NCI-H1417 treated with DMSO at 0.1 percent for 48 hours (cell line): ENCODE measurements at regions not wholly inside any gene's neighbourhood (a gene's known extent, or its start where the extent isn't known, plus 50 kb on each side); places are given as distances from the start of the nearest gene placed in this dataset.
"Not testable (repeated sequence)": the region's sequence is repeated elsewhere in the genome, so short reads cannot be mapped to it uniquely, and the experiment has no call there.

ENCODE experiments used
- DNase-seq: peaks from one replicate; lab custom pipeline; 2025; lab: John Stamatoyannopoulos, UW

GRCh38 chr16:76716251-76716650 lies 439.1 kb downstream of the CNTNAP4 start:
- not testable (repeated sequence) for DNase-seq

DNA sequence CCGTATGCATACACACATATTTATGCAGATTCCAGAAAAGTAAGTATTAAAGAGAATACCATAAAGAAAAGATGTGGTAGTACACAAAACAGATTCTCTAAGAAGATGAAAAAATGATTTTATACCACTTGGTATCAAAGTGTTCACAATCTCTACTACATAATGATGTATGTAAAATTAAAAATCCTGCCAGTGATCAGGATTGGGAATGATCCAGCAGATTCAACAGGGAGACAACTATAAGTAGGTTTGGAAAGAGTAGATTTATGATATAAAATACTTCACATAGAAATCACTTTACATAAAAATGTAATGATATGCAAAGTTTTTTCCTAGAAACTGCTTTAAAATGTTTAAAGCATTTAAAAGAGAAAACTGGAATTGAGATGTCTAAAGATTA lies 447.0 kb downstream of the CNTNAP4 start:
- DNase-seq = no peak

DNA sequence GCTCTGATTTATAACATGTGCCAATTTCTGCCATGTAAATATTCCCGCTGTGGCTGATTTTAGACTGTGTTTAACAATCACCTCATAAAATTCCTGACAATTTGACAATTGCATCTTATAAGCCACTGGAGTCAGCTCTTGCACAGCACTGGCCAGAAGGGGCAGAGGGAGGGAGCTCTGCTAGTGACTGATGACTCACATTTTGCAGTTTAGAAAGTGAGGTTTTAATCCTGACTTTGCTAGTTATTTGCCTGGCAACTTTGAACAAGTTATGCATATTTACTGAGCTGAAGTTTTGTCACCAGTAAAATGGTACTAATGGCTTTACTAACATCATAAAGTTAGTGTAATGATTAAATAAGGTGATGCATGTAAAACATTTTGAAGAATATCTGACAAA lies 452.3 kb downstream of the CNTNAP4 start:
- DNase-seq = peak; percentile 62

GRCh38 chr16:76732894-76733293 lies 455.7 kb downstream of the CNTNAP4 start:
- no peak for DNase-seq

GRCh38 chr16:76741623-76742022 lies 449.4 kb upstream of the MON1B start:
- DNase-seq = no peak

GRCh38 chr16:76748461-76749348 lies 442.3 kb upstream of the MON1B start:
- DNase-seq = peak; percentile 90

- no peak for DNase-seq
These were observed 441.1 kb upstream of the MON1B start for GRCh38 chr16:76749780-76750375.

- no peak for DNase-seq
These were observed 435.5 kb upstream of the MON1B start for GRCh38 chr16:76755496-76755895.

GRCh38 chr16:76756423-76756822 lies 434.6 kb upstream of the MON1B start:
- DNase-seq = no peak

DNA sequence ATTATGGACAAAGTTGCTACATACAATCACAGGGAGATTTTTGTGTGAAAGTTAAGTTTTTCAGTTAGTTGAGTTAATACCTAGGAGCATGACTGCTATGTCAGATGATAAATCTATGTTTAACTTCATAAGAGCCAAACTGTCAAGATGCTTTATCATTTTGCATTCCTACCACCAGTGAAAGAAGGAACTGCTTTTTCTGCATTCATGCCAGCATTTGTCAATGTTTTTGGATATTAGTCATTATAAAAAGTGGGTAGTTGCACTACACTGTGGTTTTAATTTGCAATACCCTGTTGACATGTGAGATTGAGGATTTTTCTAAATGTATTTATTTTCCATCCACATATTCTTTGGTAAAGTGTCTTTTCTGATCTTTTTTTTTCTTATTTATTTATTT lies 434.0 kb upstream of the MON1B start:
- DNase-seq = no peak

DNA sequence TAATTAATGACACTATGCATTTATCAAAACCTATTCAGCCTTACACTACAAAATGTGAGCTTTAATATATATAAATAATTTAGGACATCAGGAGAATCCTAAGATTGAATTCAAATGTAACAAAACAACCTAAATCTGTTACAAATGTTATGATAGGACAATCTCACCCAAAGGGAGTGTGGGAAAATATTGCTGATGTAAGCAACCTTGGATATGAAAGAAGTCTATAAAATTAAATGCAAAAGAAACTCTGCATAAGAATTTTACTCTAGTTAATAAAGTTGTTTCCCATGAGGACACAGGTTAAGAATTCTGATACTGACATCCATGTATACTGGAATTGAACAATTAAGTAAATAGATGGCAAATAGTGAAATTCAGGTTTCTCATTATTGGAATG lies 424.5 kb upstream of the MON1B start:
- no peak for DNase-seq

DNA sequence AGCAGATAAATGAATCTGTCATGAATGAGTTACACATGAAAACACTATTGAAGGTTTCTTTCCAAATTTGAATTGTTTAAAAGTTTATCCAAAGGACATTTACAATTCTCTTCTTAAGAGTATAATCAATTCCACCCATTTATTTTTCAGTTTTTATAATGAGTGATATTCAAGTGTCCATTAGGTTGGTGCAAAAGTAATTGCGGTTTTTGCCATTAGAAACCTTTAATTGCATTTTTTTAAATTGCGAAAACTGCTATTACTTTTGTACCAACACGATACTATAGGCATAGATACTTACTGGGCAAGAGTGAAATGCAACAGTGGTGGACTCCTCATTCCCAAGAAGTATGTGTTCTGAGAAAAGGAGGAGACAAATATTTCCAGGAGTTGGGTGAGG lies 422.7 kb upstream of the MON1B start:
- no peak for DNase-seq

- DNase-seq = no peak
These were observed 422.0 kb upstream of the MON1B start for GRCh38 chr16:76768948-76769347.

- no peak for DNase-seq
These were observed 419.8 kb upstream of the MON1B start for GRCh38 chr16:76771216-76771615.

DNA sequence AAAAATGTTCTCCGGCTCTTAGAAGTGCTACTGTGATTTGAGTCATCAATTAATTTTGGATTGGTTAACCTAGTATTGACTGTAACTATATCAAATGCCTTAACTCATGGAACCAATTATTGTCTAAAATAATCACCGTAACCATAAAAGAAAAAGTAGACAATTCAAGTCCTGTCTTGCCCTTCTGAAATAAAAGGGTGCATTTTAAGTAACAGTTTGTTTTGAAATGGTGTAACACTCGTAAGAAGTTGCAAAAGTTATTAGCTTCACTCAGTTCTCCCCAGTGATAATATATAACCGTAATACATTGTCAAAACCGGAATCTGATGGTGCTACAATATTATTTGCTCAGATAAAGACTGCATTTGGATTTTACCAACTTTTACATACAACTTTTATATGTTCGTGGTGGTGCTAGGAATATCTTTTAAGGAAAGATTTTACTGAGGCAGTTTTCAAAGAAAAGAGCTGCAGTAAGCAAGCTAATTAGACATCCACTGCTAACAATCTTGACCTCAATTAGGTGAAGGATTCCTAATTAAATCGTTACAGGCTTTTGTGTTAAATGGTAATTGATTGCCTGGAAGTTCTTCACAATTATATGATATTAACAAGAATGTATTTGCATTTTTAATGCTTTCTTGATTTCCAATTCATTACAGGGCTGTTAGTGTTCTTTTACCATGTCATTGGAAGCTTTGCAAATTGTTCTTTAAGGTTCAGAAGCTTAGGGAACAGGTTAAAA lies 413.1 kb upstream of the MON1B start:
- no peak for DNase-seq

DNA sequence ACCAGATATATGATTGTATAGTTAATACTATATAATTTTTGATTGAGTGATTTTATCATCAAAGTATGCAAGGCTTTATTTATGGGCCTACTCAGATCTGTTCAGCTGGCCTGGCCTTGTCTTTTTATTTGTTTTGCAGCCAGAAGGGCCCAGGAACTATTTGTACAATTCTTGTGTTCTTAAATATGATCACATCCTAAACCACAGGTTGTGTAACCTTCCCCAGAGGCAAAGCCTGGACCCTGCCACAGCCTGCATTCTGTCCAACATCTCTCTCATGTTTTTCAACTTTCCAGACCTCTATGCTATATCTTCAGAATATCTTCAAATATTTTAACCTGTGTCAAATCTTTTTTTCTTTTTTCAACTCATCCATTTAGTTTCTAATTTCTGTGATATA lies 410.4 kb upstream of the MON1B start:
- no peak for DNase-seq

DNA sequence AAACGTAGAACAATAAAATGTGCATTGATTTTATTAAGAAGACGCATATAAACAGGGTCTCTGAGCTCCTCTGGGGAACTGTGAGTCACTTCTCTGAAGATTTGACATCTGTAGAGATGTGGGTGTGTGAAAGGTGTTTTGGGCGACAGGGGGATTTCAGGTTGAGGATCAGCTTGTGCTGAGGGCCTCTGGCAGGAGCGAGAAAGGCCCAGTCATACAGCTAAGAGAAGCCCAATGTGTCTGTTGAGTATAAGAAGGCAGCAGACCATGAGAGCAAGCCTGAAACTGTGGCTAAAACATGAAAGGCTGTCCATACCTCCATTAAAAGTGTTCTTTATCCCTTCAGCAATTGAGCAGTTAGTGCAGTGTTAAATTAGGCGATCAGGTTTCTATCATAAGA lies 406.5 kb upstream of the MON1B start:
- DNase-seq = no peak

GRCh38 chr16:76787394-76787793 lies 403.6 kb upstream of the MON1B start:
- no peak for DNase-seq

DNA sequence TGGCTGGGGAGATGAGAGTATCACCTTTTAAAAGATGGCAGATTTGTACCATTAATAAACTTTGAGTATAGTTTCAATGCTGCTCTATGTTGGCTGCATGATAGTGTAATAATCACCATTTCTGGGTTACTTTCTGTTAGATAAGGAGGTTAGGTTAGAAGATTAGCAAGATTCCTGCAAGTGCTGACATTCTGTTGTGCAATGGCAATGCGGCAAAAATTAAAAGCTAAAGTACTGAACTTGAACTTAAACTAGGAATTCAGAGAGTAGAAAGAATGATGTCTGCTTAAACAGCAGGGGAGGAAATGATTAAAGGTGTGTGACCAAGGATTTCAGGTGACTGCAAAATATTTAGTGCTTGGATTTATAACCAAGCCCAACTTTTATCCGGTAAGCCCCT lies 399.8 kb upstream of the MON1B start:
- no peak for DNase-seq

GRCh38 chr16:76796416-76796815 lies 394.6 kb upstream of the MON1B start:
- DNase-seq = no peak

GRCh38 chr16:76796978-76797377 lies 394.0 kb upstream of the MON1B start:
- no peak for DNase-seq

- no peak for DNase-seq
These were observed 393.5 kb upstream of the MON1B start for GRCh38 chr16:76797457-76797856.

- DNase-seq = no peak
These were observed 390.8 kb upstream of the MON1B start for GRCh38 chr16:76800196-76800595.
